Stimulated activated naive CD4-positive, alpha-beta T cell (primary cell): ENCODE measurements at regions not wholly inside any gene's neighbourhood (a gene's known extent, or its start where the extent isn't known, plus 50 kb on each side); places are given as distances from the start of the nearest gene placed in this dataset.
"Not testable (repeated sequence)": the region's sequence is repeated elsewhere in the genome, so short reads cannot be mapped to it uniquely, and the experiment has no call there.

ENCODE experiments used
- DNase-seq, 6 experiments: peaks; one replicate each; lab custom pipeline; 2025; lab: John Stamatoyannopoulos, UW

- DNase-seq, result not testable (repeated sequence)
Measured at GRCh38 chr9:87049929-87050608, 102.8 kb upstream of the GAS1 start.

GRCh38 chr9:87054999-87055686 lies 107.8 kb upstream of the GAS1 start:
- no peak for DNase-seq

- DNase-seq, result no peak
Measured at GRCh38 chr9:87059772-87060171, 112.5 kb upstream of the GAS1 start.

GRCh38 chr9:87062746-87063145 lies 115.4 kb upstream of the GAS1 start:
- DNase-seq, result no peak

GRCh38 chr9:87063246-87063645 lies 115.9 kb upstream of the GAS1 start:
- DNase-seq, result no peak

GRCh38 chr9:87063871-87064270 lies 116.6 kb upstream of the GAS1 start:
- no peak for DNase-seq

- no peak for DNase-seq
Measured at GRCh38 chr9:87064311-87064710, 117.0 kb upstream of the GAS1 start.

- no peak for DNase-seq
Measured at GRCh38 chr9:87065981-87066380, 118.7 kb upstream of the GAS1 start.

- no peak for DNase-seq
Measured at GRCh38 chr9:87067426-87067825, 120.1 kb upstream of the GAS1 start.

- no peak for DNase-seq
Measured at GRCh38 chr9:87068177-87068840, 121.0 kb upstream of the GAS1 start.

- DNase-seq, result no peak
Measured at GRCh38 chr9:87069690-87070089, 122.4 kb upstream of the GAS1 start.

- DNase-seq, result no peak
Measured at GRCh38 chr9:87070336-87070735, 123.0 kb upstream of the GAS1 start.

GRCh38 chr9:87071473-87071872 lies 124.2 kb upstream of the GAS1 start:
- no peak for DNase-seq

GRCh38 chr9:87073692-87074091 lies 126.4 kb upstream of the GAS1 start:
- no peak for DNase-seq

- DNase-seq, result no peak
Measured at GRCh38 chr9:87075537-87075936, 128.2 kb upstream of the GAS1 start.

- no peak for DNase-seq
Measured at GRCh38 chr9:87076825-87077224, 129.5 kb upstream of the GAS1 start.

- no peak for DNase-seq
Measured at GRCh38 chr9:87077986-87078385, 130.7 kb upstream of the GAS1 start.

- no peak for DNase-seq
Measured at GRCh38 chr9:87080512-87081264, 133.4 kb upstream of the GAS1 start.

- DNase-seq, result no peak
Measured at GRCh38 chr9:87081503-87081902, 134.2 kb upstream of the GAS1 start.

GRCh38 chr9:87083986-87084385 lies 136.7 kb upstream of the GAS1 start:
- no peak for DNase-seq

GRCh38 chr9:87084407-87084806 lies 137.1 kb upstream of the GAS1 start:
- no peak for DNase-seq

GRCh38 chr9:87085073-87085472 lies 137.8 kb upstream of the GAS1 start:
- no peak for DNase-seq

- DNase-seq, result no peak
Measured at GRCh38 chr9:87085521-87085920, 138.2 kb upstream of the GAS1 start.
